Pons (tissue), 1 donor: ENCODE measurements at regions not wholly inside any gene's neighbourhood (a gene's known extent, or its start where the extent isn't known, plus 50 kb on each side); places are given as distances from the start of the nearest gene placed in this dataset.

Experiments used
- DNase-seq: peaks from one replicate; pipeline ENCODE4 v3.0.0-alpha.2; 2016; ENCODE audit warnings: low spot score

DNA sequence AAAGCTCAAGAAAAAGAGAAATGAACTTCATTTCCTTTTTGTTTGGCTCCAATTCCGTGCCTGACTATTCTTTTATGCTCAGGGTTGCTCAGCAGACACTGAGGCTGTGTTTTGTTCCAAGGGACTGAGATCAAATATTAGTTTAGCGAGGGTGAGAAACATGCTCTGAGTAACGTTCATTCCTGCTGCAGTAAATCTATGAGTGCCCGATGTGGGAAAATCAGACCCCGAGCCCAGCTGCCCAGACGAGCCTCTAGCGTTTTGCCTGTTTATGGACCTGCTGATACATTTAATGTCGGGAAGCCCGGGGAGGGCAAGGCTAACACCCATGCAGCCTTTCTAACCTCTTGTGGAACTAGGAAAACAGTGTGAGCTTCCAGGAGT lies 119.2 kb downstream of the VAPA start:
- no peak for DNase-seq

DNA sequence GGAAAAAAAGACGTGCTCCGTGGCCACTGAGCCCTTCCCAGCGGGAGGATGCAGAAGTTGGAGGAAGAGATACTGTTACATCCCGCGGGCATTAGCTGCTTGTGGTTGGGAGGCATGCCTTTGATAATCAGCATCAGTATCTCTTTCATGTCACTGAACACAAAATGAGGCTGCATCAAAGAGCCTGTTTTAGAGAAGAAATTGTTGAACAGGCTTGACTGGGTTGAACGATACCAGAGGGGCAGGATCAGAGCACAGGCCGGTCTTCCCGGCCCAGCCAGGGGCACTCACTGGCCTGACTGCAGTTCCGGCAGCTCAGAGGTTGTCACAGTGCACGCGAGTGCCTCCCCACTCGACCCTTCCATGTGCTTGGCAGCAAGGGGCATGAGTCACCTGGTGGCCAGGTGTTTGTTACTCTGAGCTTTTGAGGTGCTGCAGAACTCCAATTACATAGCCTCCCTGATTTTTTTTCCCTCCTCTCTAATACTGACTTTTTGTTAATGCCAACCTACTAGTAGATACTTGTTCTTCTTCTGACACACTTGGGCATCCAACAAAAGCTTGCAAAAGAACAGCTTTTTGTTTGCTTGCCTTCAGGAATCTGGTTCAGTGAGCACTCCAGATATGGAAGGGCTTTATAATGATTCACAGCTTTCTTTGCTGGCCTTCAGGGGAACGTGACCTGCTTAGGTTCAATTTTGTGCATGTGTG lies 121.6 kb downstream of the VAPA start:
- no peak for DNase-seq

DNA sequence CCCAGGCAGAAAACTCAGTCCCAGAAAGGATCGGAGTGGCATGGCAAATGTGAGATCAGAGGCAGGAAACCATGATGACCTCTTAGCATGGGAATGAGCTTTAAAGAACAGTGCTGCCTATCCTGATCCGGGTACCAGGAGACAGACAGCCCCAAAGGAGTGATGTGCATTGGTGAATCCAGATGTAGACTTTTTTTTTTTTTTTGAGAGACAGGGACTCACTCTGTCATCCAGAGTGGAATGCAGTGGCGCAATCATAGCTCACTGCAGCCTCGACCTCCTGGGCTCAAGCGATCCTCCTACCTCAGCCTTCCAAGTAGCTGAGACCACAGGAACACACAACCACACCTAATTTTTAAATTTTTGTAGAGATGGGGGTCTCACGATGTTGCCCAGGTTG lies 122.7 kb downstream of the VAPA start:
- DNase-seq, result no peak

DNA sequence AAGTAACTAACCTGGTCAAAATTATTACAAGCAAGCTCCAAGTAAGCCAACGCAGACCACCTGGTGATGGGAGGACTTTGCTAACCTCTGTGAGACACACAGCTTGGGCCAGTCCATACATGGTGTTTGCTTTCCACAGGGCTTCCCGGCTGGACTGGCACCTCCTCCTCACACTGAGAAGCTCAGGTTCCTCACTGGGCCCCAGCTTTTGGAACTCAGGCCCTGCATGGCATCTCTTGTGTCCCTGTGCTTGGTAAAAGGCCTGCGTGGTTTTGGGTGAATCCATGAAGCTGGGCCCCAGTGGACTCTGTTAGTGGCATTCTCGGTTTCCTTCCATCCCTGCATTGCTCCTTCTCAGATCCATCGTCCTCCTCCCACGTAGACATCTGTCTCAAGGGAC lies 123.4 kb downstream of the VAPA start:
- DNase-seq, result no peak

DNA sequence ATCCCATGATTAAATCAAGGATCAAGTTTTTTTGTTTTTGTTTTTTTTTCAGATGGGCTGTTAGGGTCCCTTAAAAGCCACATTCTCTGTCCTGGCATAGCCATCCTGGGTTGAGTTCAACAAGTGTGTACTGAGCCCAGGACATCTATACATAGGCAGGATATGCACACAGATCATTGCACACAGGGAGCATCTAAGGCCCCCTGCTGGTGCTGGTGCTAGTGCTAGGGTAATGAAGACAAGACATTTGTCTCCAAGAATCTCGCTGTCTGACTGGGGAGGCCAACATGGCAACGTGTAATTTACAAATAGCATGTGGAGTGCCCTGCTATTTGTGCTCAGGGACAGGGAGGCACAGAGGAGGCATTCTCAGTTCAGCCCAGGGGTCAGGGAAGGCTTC lies 124.5 kb downstream of the VAPA start:
- no peak for DNase-seq

DNA sequence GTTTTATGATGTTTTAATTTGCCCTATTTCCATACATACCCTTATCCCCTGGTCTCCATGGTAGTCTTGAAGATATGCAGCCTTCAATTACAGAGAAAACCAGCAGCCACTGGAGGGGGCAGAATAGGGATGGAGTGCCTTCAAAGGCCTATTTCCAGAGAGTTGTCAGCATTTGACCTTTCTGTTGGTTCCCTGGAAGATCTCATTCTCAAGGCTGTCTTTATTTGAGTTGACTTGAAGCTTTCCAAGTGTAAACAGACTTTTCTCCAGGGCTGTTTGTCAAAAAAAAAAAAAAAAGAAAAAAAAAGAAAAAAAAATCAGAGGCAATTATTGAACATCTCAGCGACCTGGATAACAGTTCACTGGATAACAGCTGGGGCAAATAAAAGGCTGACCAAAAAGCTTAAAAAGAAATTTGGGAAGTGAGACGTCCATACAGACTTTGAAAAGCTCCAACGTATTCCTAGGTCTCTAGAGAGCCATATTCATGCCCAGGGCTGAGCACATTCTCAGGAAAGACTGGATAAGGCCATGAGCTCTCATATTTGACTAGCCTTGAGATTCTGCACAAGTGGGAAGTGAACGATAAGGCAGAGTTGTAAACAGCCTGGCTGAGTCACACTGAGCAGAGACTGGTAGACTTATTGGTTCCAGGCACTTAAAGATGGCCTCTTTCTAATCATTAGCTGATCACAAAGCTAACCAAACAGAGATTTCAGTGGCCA lies 126.6 kb downstream of the VAPA start:
- DNase-seq, result no peak

DNA sequence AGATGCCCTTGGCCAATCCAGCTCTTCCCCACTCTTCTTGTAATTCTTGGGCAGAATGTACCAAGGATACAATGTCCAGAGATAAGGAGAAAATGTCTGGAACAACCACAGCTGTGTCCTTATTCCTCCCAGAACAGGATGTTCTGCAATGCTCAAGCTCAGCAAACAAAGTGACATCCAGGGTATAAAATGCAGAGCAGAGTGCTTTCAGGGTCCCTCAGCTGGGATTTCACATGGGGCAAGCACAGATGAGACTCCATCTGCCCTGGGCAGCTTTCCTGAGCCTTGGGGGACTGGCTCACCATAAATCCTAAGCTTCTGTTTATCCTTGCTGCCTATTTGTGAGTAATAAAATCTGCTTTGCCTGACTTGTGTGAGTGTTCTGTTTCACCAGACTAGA lies 127.4 kb downstream of the VAPA start:
- no peak for DNase-seq

DNA sequence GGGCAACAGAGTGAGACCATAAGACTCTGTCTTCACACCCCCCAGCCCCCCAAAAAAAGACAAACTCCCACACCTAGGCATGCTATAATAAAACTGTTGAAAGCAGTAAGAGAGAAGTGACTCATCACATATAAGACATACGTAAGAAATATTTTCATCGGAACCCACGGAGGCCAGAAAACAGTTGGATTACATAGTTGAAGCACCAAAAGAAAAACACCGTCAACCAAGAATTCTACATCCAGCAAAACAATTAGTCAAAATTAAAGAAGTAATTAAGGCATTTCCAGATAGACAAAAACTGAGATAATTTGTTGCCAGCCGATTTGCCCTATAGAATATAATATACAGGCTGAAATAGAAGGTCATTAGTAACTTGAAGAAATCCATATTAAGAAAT lies 128.7 kb downstream of the VAPA start:
- no peak for DNase-seq

DNA sequence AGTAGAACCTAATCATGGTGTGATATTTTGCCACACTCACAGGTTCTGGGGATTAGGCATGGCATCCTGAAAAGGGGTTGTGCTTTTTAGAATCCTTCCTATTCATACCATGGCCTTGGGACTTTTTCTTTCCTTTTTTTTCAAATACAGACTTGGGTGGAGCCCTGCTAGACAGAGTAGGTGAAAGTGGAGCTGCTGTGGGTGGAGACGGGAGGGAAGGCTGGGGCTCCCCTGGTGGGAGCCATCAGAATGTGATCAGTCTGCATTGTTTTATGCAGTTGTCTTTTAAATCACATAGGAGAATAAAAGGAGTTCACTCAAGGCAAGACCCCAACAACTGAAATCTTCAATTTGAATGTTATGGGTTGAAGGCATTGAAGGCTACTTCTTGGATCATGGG lies 130.2 kb downstream of the VAPA start:
- DNase-seq, result no peak

DNA sequence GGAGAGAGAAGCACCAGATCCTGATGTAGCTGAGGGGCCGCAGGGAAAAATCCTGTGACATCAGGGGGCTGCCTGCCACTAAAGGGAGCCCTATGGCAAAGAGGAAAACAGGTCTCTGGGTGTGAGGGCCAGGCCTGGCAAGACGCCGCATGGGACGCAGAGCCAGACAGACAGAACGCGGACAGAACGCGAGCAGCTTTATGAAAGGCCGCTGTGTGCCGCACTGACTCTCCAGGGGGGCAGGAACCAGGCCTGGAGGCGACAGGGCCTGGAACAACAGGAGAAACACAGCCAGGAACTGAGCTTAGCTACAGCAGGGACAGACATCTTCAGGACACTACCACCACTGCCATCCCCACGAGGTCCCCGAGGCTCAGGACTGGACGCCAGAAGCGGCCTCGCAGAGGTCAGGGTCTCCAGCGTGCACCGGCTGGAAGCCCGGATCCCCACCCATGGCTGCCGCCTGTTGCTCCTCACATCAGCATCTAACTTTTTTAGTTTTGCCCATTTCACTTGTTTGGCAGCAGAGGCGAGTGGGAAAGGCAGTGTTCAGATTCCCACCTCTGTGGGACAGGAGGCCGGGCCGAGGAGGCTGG lies 131.6 kb downstream of the VAPA start:
- peak; percentile 66 for DNase-seq

DNA sequence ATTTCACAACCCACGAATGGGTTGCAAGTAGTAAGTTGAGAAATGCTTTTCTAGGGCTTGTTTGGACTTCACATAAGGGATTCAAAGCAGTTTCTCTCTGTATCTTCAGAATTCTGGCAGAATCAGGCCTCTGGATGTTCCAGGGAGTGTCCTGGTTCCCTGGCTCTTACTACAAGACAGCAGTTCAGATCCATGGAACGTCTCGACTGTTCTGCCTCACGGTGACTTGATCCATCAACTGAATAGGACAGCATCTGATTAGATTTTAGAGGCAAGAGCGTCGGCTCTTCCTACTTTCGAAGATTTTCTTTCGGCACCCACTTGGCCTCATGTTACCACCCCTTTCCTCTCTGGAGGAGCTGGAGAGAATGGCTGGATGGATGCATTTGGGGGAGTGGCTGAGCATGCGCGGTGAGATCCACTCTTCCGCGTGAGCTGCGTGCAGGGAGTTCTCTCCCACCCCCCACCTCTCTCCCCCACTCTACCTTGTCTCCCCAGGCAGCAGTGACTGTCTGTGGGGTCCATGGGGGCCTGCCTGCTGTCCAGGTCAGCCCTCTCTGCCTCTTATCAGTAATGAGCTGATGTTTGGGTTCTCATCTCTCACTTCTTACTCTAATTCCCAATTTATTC lies 132.5 kb downstream of the VAPA start:
- DNase-seq, result no peak

DNA sequence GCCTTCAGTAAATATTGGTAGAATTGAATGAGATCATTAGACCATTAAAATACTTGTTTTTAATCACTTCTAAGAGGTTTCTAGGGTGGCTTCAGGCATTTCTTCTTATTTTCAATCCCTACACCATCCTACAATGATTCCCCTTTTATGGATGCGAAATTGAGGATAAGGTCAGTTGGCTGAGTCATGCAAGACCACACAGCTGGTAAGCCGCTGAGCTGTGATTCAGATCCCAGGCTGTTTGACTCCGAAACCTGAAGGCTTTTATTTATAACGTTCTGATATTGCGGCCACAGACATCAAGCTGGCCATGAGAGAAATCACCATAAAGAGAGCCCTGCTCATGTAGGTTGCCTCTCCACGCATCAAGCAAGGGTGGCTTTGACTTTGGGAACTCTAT lies 133.4 kb downstream of the VAPA start:
- no peak for DNase-seq

DNA sequence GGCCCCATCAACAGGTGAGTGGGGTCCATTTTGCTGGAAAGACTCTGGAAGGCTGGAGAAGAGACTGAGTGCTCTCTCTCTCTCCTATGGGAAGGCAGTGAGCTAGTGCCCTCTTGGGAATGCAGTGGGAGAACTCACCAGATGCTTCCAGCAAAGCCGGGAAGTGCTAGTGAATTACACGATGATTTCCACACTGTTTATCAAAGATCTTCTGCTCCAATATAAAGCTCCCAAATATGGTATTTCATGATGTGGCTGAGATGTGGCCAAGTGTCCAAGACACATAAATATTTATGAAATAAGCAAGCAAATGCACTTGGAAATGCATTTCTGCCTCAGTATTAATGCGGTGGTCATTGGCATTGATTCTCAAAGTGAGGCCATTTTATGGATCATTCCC lies 135.9 kb downstream of the VAPA start:
- no peak for DNase-seq

DNA sequence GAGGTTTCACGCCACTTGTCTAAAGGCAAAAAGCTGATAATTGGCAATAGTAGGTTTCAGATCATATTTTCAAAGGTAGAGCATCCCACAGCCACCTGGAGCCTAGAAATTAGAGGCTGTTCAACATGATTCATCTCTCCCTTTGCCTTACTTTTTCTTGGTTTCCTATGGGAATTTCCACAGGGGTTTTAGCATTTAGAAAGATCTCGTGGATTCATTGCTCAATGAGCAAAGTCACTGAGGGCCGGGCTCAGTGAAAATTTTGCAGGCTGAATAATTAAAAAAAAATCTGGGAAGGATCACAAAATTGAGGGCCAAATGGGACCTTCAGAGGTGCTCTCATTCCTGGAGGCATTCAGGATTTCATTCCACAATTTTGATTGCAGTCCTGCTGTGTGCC lies 137.1 kb downstream of the VAPA start:
- DNase-seq, result no peak

DNA sequence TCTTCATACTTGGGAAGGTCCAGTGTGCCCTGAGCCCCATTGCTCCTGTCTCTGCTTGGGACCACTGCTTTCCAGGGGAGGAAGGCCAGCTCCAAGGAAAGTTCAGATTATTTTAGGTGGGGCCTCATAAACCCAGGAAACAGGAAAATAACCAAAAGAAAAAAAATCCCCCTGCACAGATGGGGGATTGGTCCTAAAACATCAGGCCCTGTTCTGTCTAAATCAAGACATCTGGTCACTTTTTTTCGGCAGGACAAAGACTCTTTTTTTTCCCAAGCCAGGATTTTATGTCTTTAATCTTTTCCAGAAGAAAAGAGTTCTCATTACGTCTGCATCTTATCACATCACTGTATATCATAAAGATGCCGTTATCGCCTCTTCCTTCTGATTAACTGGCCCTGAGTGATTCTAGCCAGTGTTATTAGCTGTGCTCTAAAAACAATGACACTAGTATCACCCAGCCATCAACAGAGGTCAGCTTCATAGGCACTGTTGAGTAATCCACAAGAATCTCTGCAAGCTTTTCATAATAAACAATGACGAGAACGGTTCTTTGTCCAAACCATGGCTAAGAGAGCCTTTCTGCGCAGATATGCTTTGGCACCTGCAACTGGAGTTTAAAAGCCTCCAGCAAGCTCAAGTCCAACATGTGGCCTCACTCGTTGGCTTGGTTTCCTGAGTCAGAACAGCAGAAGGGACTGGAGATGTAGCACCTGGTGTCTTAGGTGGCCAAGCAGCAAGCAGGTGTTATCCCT lies 138.2 kb downstream of the VAPA start:
- peak; percentile 99 for DNase-seq

DNA sequence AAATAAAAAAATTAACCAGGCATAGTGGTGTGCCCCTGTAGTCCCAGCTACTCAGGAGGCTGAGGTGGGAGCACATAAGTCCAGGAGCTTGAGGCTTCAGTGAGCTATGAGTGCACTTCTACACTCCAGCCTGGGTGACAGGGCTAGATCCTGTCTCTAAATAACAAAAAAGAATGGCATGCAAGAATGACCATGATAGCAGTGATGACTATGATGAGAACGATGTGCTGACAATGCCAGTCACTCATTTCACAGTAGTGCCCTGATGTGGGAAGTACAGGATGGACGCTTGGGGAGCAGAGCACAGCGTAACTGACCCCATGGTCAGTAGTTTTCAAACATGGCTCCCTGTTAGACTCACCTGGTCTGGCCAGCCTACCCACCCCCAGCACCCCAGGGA lies 139.1 kb downstream of the VAPA start:
- no peak for DNase-seq

DNA sequence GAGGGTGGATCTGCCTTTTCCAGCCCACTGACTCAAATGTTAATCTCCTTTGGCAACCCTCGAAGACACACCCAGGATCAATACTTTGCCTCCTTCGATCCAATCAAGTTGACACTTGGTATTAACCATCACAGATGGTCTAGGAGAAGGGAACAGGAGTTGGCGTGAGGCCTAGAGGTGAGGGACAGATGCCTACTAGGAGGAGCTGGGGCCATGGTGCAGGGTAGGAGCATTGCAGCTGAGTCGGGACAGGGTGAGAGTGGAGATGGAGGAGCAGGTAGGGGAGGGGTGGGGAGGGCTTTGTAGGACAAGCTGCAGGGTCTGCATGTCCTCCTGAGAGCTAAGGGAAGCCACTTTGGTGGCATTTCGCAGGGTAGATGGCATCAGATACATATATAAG lies 140.0 kb downstream of the VAPA start:
- no peak for DNase-seq

DNA sequence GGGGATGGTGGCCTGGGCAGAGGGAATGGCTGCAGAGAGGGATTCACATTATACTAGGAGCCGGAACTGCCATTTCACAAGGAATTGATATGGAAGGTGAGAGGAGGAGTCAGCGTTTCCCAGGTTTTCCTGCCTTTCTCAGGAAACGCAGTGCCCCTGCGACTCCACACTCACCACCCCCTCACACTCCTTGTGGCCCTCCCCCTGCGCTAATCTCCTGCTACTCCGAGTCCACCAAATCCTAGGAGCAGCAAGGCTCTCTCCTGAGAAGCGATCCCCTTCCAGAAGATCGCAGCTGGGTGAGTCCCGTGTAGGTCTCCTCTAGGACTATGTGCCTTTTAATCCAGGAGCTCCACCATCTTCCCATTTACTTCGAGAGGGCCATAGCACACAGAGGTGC lies 140.6 kb downstream of the VAPA start:
- no peak for DNase-seq

DNA sequence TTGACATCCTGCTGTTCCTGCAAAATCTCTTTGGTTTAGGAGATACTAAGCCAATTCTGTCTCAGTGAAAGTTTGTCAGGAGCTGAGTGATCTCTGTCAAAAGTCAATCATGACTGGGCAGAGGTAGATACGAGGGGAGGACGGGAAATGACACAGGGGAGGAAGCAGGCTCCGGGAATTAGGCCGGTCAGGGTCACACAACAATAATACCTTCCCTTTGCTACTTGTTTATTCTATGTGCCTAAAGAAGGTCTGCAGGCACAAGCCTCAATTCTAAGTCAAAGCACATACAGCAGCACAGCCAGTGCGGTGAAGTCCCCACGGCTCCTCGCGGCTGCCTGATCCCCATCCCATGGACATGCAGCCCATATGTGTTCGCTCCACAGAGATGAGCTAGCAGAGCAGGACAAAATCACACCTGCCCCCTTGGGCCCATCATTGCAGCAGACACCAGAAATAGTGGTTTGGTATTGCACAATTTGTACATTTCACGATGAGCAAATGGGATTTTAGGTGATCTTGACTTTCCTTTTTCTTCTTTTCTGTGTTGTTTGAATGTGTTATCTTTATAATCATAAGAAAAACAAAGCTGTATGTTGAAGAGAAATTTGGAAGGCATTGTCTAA lies 141.4 kb downstream of the VAPA start:
- no peak for DNase-seq

DNA sequence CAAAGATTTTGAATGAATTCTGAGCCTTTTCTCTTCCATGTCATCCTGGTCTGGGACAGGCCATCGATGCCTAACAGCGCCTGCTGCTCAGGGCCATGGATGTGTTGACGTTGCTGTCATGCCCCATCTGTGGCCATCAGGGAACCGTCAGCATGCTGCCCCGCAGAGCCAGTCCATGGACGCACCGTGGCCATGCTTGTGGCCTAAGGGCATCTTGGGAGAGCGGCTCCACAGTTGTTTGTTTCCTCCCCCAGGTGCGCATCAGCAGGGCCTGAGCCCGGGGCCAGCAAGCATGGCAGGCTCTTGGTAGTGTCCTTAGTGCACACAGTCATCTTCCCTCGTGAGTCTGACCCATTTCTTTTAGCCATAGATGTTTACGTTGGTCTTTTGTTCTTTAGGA lies 142.7 kb downstream of the VAPA start:
- no peak for DNase-seq

DNA sequence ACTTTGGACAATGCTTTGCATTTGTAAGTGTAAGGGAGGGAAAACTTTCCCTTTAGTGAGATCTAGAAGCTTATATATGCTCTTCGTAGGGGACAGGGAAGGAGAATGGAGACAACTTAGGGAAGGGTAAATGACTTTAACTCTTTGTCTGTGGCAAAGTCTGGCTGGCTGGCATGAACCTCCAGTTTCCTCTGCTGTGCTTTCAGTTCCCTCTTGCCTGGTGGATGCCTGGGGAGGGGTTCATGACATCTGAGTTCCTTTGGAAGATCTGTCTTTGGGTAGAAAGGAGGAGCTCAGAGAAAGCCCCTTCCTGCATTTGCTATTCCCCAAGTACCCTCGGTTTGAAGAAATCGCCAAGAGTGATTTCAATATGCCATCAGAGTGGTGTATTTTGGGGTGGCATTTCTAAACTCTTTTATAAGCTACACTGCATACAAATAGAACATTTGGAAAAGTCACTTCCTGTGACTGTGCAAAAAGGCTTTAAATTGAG lies 143.6 kb downstream of the VAPA start:
- DNase-seq, result peak; percentile 66
